GM12873 (cell line): ENCODE measurements at regions not wholly inside any gene's neighbourhood (a gene's known extent, or its start where the extent isn't known, plus 50 kb on each side); places are given as distances from the start of the nearest gene placed in this dataset.

Source experiments
- TF ChIP-seq, protein P1 (sequence below): IDR thresholded peaks from 2 replicates; pipeline ENCODE4 v1.5.1; 2012; ENCODE audit warnings: low read depth, mild to moderate bottlenecking, moderate library complexity, low read length, control low read depth; ENCODE audit not compliant: insufficient read depth; ENCODE audit errors: missing control alignments

DNA sequence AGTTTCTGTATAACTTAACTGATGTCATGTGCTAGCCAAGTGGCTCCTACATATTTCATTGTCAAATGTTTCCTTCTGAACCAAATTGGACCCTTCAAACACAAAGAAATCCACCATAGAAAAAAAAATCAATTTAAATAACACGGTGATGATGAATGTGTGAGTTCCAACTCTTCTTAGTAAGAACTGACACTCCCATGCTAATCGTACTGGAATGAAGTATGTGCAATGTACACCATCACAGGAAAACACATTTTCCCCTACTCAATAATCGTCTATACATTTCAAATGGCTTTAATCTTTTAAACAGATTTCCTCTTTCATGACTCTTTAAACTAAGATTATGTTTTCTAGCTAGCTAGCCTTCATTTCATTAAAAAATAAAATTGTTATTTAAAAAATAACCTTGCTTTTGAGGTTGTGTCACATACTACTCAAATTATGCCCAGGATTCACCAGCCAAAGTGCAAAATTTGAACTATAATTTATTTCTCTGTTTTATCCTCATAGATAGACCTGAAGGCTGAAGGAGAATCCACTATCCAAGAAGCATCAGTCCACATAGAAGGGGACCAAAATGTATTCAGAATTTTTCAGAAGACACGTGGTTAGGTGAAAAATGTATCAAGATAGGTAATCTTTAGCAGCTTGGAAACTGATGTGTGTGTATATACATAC, 131.0 kb upstream of the ITGA1 start:
- TF ChIP-seq, protein P1, sequence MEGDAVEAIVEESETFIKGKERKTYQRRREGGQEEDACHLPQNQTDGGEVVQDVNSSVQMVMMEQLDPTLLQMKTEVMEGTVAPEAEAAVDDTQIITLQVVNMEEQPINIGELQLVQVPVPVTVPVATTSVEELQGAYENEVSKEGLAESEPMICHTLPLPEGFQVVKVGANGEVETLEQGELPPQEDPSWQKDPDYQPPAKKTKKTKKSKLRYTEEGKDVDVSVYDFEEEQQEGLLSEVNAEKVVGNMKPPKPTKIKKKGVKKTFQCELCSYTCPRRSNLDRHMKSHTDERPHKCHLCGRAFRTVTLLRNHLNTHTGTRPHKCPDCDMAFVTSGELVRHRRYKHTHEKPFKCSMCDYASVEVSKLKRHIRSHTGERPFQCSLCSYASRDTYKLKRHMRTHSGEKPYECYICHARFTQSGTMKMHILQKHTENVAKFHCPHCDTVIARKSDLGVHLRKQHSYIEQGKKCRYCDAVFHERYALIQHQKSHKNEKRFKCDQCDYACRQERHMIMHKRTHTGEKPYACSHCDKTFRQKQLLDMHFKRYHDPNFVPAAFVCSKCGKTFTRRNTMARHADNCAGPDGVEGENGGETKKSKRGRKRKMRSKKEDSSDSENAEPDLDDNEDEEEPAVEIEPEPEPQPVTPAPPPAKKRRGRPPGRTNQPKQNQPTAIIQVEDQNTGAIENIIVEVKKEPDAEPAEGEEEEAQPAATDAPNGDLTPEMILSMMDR = no peak

DNA sequence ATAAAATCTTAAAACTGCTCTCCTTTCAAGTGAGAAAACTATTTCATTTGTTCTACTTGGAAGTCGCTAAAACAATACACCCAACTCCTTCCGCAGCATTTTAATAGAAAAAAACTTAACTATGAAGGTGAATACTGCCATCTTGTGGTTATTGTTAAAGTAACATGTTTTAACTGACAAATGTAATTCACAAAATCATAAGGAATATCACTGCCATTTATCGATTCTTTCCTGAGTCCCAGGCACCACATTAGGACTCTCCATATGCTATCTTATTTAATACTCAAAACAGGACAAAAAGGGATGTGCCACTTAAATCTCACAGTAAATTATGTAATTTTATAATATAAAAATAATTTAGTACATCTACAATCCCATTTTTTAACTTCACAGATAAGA, 130.5 kb upstream of the ITGA1 start:
- TF ChIP-seq, protein P1 = peak; percentile 24

DNA sequence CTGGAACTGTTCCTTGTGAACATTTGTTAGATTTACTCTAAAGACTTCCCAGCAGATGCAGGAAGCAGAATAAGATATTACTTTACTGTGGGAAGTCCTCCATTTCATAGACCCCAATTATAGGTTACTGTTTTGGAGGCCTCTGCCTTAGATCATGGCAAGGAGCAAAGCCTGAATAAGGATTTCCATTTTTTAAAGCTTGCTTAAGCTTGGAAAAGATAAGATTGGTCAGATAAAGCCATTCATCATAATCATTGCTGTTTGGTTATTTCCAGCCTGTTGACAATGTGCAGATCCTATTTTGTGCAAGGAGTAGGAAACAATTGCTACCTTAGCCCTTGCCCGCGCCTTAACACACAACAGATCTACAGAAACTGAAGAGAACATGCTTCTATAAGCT, 129.5 kb upstream of the ITGA1 start:
- TF ChIP-seq, protein P1 = no peak

DNA sequence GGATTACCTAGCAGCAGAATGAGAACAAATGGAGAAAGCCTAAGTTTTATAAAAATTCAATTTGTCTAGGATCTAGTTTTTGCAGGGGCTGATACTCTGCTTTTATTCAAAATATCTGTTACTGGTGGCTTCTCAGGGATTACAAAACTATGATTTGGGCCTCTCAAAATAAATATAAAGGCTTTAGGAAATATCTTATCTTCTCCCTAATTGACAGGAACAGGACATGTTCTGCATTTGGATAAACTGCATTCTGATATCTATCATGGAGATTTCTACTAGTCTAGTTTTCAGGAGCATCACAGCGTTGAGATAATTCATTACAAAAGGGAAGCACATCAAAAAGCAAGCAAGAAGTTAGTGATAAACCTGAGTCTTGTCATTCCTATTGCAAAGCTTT, 127.1 kb upstream of the ITGA1 start:
- TF ChIP-seq, protein P1 = no peak

DNA sequence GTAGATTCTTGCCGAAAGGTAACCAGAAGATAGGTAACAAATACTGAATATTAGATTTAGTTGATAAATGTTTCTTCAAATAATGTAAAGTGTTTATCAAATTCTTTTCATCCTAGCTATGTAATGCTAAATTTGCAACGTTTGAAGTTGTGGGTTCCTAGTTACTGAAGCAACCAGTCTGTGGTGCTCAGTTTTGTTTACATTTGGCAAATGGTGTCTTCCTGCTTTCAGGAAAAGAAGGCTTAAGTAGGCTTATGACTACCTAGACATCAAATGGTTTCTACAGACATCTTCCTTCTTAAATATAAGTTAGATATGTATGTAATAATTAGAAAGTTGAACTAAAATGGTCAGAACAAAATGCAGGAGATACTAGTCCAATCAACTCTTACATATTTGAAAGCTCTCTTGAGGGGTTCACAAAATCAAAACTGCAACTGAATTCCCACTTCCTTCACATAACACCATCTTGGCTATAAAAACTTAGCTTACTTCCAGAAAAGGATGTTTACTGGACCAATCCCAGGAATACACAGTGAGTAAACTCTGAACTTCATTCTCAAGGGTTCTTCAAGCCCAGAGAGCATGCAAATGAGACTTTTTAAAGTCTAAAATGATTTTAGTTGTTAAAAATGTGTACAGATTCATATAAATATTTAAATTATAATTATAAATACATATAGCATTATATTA, 125.7 kb upstream of the ITGA1 start:
- TF ChIP-seq, protein P1 = no peak

DNA sequence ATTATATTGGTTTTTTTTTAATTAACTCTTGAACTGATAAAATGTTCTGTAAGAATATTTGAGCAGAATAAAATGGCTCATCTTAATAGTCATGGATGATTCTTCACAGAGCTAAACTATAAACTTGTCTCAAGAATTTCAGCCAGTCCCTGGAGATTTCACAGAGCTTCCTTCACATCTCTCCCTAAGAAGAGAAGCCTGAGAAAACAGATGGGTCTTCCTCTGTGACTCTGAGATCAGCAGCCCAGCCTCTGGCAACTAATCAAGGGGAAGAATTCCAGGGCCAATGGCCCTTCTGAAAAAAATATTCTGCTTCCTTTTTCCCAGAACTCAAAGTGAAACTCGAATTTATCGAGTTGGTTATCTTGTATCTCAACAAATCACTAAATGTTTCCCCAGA, 122.2 kb upstream of the ITGA1 start:
- TF ChIP-seq, protein P1 = no peak

DNA sequence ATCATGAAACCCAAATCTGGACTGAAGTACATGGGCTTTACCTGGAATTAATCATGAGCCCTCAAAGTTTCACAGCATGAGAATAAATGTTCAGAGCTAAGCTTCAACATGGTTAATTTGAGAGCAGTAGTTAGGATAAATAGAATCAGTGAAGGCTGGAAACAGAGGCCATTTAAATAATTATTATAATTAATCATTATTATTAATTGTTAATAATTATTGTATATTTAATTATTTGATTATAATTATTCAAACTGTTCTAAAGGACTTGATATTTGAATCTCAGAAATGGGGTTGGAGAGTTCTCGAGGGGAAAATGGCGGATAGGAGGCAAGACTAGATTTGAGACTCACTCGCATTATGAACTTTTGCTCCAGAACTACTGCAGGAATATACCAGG, 119.6 kb upstream of the ITGA1 start:
- TF ChIP-seq, protein P1 = no peak
